ENCODE measurements at regions not wholly inside any gene's neighbourhood (a gene's known extent, or its start where the extent isn't known, plus 50 kb on each side); places are given as distances from the start of the nearest gene placed in this dataset.

- TF ChIP-seq CTCF (IDR thresholded peaks at IDR 0.05 in 8 of 11, conservative IDR thresholded peaks at IDR 0.05 in 3 of 11) (no peak), POLR2A (IDR thresholded peaks at IDR 0.05) (no peak)
These were observed 78.4 kb upstream of the ZSWIM2 start for GRCh38 chr2:186927185-186927866.

All from spleen (tissue), 7 donors.